DMS53 (cell line): ENCODE measurements at regions not wholly inside any gene's neighbourhood (a gene's known extent, or its start where the extent isn't known, plus 50 kb on each side); places are given as distances from the start of the nearest gene placed in this dataset.

ENCODE experiments used
- DNase-seq: peaks from one replicate; lab custom pipeline; 2025; lab: John Stamatoyannopoulos, UW

DNA sequence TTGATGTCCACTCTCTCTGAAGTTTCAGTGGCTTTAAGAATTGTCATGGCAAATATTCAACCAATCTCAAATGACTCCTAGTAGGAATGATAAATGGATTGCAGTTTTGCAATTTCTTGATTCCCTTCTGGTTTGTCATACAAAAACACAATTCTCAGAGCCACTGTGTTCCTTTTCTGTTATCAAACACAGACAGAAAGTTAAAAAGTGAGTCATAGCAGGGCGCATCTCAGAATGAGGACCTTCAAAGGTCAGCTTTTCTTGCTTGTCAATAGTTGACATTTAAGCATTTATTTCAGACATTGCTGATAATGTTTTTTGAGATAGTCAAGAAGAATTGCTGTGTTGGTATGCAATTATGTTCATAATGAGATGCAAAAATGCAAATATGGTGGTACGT lies 405.9 kb downstream of the NR2F2 start:
- DNase-seq, result no peak

DNA sequence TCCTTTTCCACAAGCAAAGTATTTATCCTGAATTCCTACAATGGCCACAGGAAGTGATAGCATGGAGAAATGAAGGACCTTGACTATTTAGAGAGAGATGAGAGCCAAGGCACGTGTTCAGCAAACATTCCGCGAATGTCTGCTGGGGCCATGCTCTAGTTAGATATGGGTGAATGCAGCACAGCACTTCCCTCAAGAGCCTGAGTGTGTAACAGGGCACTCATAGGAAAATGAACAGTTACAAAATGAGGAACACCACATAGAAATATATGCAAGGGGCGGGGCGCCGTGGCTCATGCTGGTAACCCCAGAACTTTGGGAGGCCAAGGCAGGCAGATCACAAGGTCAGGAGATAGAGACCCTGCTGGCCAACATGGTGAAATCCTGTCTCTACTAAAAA lies 406.9 kb downstream of the NR2F2 start:
- no peak for DNase-seq

DNA sequence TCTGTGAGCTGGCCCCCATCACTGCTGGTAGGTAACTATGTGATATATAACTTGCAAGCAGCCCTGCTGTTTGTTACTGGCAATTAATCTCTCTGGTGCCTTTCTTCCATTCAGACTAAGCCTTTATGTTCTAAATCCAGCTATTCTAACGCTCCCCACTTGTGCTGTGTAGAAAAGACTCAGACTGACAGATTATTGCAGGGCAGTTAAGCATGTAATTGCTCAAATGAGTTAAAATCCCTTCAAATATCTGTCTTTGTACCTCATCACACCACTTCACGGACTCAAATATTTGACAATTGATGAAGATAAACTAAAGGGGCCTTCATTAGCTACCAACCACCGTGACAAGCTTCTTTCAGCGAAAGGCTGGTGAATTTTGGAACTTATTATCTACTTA lies 416.2 kb downstream of the NR2F2 start:
- DNase-seq, result no peak

DNA sequence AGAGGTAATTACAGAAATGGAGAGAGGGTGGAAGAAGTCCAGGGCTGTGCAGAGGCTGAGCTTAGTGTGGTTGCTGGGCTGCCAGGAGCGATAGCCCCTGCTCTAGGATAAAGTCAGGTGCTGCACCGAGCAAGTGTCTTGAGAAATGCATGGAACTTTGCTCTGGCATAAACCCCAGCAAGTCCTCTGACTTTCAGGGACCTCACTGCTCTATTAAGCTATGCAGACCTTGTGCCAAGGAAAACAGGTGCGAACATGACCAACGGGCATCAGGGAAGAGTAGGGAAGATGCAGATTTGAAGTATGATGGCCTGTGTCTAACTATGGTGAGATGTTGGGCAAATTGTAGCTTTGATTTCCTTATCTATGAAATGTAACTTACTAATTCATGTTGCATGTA lies 416.8 kb downstream of the NR2F2 start:
- no peak for DNase-seq

DNA sequence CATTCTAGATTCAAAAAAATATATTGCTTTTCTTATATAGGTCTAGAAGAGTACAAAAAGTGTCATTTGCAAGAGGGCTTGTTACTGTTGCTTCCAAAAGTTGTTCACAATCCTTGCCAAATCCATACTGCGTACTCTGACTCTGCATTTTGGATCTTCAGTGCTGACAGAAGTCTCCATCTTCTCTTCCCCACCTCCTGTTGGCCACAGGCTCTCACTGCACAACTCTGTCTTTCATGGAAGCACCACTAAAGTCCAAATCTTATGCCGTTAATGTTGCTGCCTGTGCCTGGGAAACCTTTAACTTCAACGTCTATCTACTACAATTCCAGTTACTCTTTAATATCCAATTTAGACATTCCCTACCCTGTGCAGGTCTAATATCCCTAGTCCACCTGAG lies 419.9 kb downstream of the NR2F2 start:
- no peak for DNase-seq

DNA sequence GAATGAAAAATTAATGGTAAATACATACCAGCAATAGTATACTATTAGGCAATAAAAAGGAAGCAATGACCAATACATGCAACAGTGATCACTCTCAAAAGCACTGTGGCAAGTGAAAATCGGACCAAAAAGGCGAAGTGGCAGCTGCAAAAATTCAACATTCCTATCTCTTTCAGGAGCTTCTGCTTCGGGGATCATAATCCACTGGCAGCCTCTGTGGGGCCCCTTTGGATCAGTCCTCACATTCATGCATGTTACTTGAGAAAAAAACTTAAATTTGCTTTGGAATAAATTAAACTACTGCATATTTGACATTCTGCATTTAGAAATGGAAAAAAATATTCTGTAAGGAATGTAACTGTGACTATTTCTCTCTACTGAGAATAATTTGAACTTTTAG lies 425.6 kb downstream of the NR2F2 start:
- DNase-seq, result no peak

DNA sequence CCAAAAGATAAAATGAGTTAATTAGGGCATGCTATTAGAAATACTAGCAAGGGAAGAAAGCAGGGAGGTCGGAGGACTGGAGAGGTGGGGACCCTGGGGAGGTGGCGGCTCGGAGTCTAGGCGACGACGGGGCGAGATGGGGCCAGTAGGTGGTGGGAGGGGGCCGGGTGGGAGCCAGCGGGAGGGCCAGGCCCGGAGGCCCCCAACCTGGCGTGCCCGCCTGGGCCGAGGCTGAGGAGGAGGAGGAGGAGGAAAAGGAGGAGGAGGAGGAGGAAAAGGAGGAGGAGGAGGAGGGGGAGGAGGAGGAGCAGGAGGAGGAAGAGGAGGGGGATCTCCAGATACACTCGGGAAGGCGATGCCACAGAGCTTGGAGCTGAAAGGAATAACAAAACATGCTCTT lies 426.2 kb downstream of the NR2F2 start:
- no peak for DNase-seq

DNA sequence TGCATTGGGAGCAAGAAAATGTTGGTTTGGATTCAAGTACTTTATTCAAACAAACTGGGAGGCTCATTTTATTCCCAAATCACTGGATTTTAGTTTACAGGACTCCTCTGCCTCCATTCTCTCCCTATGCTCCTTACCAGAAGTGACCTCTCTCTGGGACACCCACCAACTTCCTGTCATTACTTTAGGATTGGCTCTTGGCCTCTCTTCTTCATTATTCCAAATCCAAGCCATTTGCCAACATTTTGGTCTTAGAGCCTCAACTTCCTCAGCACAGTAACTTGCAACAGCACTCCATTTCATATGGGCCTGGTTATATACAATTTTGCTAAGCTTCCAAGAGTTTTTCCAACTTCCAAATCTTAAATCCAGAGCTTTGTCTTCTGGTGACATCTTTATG lies 432.1 kb downstream of the NR2F2 start:
- DNase-seq, result no peak

DNA sequence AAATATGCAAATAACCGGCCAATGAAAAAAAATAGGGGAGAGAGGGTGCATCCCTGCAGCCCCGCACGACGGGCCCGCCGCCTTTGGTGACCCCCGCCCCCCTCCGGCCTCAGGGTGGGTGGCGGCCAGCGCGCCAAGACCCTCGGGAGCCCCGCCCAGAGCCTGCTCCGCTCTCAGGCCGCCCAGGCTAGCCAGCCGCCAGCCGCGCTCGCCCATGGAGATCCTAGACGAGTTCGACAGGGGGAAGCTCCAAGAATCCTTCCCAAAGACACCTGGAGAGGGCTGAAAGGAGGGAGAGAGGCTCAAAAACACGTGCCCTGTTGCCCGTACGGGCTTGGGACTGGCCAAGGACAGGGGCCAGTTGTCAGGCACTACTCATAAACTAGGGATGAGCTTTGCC lies 434.0 kb downstream of the NR2F2 start:
- DNase-seq, result no peak

DNA sequence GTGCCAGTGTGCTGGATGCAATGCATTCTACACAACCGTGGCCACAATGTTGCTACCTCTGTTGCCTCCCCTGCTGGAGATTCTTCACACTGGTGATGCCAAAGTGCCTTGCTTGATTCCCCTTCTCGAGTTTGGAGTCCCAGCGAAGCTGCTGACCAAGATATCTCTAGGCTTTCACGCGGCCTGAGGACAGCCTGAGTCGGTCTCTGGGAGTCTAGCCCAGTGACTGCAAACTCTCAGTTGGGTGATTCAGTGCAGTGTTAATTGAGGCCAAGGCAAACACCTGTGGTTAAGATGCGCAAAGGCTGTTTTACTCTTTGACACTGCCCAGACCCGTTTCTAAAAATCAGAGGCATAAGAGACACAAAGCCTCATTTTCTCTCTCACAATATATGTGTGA lies 434.4 kb downstream of the NR2F2 start:
- DNase-seq, result no peak

DNA sequence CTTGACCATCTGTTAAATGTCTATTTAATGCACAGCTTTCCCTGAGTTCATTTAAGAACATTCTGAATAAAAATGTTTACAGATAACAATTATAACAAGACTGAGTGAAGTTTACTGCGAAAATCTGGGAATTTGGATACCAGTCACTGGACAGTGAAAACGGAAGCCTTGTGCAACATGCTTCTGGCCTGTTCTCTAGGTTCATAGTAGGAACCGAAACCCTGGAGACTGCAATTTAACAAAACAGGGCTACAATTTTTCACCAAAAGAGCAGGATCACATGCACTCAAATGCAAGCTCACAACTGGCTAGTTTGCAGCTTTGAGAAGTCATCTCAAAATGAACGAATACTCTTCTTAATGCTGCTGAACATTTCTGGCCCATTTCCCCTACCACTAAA lies 435.9 kb downstream of the NR2F2 start:
- no peak for DNase-seq

DNA sequence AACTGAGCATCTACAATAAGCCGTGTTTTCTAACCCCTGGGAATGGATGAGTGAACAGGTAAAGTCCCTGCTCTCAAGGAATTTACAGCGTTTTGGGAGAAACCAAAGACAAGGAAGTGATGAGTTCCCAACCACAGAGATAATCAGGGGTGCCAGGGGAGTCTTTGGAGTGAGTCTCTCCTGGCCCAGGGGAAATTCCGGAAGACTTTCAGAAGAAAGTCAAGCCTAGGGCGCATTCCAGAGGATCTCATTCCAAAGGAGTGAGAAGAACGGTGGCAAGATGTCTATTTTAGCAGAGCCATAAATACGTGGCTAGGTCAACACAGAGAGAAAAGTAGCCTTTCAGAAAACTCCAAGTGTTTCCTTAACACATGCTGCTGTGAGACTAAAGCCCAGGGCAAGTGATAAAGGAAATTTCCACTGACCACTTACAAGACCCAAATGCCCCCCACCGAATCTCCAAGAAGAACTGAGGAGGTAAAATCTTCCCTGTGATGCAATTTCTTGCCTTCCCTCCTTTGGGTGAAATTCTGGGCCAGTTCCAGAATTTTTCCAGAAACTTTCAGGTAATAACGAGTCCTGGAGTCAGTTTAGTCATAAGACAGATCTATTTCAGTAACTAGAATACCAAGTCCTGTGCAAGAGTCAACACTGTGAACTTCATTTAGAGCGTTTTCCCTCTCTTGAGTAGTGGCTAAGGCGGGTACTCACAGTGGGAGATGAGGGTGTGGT lies 437.4 kb downstream of the NR2F2 start:
- DNase-seq, result no peak

DNA sequence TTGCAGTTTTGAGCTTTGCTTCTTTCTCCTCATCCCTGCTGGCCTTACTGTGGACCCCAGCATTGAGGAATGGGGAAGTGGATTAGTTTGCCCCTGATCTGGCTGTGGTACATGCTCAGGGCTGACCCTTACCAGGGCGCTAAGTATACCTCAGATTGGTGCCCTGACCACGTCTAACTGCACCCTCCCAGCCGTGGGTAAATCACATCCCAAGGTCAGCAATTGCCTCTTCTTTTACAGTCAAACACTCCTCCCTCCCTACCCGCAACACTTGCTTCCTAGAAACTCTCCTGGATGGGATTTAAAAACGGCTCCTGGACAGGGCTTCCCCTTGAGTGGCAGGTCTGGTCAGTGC lies 437.9 kb downstream of the NR2F2 start:
- no peak for DNase-seq

DNA sequence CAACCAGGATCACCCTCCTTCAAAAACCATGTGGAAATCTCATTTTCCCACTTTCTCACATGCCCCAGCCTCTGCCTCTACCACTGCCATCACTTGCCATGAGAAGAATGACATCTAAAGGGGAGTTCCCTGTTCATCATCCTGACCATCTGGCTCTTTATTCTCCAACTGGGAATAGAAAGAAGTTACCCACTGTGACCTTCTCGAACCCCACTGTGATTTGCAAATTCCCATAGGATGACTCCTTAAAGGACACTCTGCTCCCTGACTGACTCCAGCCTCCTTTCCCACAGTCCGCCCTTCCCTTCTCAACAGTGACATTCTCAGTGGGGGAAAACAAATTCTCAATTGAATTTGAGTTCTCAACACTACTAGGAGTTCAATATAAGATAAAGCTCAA lies 440.5 kb downstream of the NR2F2 start:
- DNase-seq, result no peak

DNA sequence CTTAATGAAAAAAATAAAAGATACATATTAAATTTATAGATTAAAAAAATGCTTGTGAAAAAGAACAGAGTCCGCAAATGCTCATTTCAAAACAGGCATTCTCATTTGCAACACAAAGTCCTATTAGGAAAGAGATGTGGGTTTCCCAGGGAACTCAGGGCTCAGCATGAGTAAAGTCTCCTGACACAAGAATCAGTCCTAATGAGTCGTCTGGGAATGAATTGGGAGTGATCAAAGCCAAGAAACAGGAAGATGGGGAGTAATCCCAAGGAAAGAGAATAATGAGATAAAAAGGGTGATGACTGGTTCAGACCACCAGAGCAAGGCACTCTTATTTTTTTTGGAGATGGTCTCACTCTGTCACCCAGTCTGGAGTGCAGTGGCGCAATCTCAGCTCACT lies 443.7 kb downstream of the NR2F2 start:
- no peak for DNase-seq

DNA sequence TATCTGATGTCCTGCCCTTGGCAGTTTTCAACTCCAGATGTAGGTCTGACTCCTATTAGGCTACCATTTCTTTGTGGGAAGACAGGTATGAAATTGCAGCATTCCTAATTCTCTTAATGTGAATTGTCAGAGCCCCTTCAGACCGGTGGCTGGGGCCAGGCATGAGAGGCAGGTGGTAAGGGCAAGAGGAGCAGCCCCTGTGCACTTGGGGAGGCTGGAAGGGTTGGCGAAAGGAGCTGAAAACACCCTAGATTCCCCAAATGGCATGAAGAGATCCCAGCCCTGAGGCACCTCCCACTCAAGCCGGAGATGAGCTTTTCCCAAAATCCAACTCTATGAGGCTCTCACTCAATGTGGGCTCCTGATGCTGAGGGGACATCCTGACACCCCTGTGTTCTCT lies 453.2 kb downstream of the NR2F2 start:
- no peak for DNase-seq

DNA sequence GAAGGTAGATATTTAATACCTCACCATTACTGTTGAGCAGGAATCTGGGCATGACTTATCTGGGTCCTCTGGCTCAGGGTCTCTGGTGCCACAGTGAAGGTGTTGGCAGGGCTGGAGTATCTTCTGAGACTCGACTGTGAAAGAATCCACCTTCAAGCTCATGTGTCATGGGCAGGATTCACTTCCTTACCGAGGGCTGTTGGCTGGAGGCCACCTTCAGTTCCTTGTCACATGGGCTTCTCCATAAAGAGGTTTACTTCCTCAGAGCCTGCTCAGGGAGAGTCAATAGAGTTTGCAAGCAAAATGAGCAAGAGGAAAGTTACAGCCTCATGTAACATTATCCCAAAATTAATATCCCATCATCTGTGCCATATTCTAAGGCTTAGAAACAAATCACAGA lies 459.5 kb downstream of the NR2F2 start:
- DNase-seq, result no peak

DNA sequence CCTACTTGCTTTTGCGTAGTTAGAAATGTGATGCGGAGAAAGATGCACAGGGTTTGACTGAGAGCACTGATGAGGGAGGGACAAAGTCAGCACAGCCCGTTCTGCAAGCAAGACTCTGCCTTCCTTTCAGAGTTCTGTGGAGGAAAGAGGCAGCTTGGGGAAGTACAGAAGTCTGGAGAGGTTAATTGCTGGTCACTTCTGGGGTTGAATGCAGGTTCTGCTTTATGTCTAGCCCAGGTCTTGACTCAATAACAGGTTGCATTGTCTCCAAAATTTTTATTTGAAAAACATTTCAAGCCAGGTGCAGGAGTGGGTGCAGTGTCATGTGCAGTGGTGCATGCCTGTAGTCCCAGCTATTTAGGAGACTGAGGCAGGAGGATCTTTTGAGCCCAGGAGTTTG lies 461.7 kb downstream of the NR2F2 start:
- no peak for DNase-seq

DNA sequence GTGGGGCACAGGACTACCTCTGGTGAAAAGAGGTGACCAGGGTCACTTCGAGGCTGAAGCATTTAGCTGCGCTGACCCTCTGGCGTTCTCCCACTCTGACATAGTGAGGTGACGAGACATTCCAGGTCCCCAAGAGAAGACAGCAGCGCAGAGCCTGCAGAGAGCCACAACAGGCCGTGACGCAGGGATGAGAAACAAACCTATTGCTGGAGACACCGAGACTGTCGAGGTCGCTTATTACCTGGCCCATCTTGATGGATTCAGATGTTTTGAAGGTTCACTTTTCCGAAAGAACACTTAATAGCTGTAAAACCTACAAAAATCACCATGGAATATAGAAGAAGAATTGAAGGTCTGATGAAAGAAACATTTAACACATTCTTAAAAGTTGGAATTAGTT lies 466.3 kb downstream of the NR2F2 start:
- DNase-seq, result no peak

DNA sequence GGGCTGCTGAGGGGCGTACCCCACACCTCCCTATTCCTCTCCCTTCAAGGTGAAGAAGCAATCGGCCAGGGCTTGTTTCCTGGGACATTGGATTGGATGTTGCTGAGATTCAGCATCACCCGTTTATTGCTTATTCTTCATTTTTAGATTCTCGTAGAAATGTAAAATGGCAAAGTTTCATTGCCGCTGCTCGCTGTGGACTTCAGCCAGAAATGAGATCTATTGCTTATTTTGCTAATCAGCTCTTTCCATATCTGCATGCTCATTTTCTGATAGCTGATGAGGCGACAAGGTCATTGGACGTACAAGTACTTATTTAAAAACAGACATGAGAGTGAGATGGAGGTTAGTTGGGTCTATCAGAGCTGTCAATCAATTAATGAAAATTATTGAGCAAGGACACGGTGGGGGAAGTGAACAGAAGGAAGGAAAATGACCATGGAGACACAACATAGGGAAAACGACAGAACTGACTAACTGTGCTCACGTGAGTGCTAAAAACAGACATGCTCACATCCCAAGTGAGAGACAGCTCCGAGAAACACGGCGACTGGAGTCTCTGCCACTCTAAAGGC lies 471.2 kb downstream of the NR2F2 start:
- DNase-seq, result no peak

DNA sequence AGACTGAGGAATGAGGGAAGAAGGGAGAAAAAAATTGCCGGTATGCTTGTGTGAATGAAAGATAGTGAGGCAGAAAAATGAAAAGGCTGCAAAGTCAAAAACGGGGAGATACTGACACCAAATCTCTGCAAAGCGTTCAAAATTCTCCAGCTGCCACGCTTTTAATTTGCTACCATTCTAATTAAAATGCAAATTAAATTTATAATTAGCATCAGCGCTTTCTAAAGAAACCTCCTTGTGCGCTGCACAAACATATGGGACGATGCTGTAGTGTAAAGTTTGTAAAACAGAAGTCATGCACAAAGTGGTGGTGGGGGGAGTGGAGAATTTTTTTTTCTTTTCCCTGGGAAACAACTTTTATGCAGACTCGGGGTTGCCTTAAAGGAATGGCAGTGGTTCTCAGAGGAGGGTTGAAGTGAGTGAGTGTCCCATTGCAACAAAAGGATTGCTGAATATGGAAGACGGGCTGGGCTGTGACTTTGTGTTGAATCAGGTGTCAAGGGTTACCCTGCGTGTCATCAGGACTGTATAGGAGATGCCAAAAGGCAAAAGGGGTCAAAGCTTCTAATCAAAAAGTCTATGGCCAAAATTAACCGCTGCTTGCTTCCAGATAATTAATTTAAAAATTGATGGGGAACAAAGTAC lies 472.2 kb downstream of the NR2F2 start:
- no peak for DNase-seq

DNA sequence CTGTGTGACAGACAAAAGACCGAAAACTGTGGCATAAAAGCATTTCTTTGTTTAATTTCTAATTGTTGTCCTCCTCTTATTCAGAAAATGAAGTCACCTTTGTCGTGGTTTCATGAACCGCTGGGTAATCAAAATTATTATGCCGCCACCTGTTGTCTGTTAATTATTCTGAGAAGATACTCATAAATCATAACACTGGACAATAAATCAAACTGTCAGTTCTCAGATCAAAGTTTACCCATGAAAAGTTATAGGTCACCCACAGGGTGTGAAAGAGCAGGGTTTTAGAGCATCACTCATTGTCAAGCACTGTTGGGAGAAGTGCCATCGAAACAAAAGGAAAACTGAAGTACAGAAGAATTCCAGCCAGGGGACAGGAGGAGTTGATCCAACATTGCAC lies 474.3 kb downstream of the NR2F2 start:
- DNase-seq, result no peak

DNA sequence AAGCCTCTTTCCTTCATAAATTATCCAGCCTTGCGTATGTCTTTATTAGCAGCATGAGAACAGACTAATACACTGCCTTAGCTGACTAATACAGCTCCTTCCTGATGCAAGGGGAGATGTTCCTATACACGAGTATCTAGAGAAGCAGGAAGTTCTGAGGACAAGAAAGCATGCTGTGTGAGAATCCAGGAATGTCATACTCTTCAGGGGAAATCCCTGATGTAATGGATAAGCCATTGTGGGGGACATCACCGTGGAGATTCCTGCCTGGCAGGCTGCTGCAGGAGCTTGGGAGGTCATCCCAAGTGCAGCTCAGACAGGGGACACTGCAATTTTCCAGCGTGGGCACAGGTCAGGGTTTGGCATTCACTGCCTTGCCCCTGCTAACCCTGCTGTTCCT lies 476.9 kb downstream of the NR2F2 start:
- no peak for DNase-seq

DNA sequence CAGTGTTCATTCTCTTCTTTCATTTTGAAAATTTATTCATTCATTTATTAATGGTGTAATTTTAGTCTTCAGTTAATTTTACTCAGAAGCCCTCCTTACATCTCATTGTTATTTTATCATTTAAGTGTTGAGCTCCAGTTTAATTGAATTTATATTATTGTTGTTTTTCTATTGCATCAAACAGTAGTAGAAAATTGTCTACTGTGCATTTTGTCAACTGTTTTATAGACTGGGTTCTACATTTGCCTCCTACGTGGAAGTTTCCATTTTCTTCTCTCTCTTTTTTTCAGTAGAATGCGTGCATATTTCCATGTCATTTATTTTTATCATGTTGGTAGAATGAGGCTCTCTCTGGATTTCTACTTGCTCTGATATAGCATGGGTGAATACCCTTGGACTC lies 487.4 kb downstream of the NR2F2 start:
- DNase-seq, result no peak
